AG08396 (cell line): ENCODE measurements at regions not wholly inside any gene's neighbourhood (a gene's known extent, or its start where the extent isn't known, plus 50 kb on each side); places are given as distances from the start of the nearest gene placed in this dataset.
"Not testable (repeated sequence)": the region's sequence is repeated elsewhere in the genome, so short reads cannot be mapped to it uniquely, and the experiment has no call there.

ENCODE experiments used
- DNase-seq: peaks from one replicate; pipeline ENCODE4 v3.0.0; 2012; ENCODE audit warnings: low spot score, mixed read lengths

DNA sequence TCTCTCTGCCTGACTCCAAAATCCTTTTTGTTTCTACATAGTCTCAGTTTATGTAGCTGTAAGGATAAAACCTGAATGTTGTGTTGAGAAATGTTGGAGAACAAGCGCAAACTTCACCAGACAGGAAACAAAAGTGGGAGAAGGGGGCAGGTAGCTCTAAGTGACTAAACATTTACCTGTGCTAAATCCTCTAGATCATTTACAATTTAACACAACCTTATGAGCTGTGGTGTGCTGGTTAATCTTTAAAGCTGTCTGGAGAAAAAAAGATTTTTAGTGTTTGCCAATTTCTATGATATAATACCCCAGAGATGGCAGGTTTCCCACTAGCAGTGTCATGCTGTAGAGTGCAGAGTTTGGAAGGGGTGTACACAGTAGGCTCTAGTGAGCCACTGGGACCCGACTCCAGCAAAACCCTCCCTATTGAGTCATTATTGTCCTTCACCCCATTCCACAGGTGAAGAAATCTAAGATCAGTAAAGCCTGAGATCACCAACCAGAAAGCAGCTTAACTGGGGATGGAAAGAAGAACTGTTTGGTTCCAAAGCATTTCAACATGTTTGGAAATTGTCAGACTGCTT is 992.0 kb downstream of the DCDC2C start:
- DNase-seq, result no peak

DNA sequence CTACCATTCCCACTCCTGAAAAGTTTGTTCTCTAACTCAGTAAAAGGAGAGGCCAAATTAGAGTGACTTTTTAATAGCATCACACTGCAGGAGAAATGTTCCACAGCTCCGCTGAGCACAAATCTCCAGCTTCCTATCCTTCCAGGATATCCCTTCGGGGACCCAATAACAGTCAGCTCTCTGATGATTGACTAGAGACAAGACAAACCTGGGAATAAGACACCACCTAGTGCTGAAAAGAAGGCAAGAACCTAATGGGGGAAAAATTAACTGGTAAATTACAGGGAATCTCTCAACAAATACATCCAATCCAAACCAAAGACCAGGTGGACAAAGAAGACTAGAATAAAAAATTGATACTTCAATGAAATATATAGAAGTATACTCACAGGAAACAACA is 977.1 kb upstream of the SOX11 start:
- no peak for DNase-seq

DNA sequence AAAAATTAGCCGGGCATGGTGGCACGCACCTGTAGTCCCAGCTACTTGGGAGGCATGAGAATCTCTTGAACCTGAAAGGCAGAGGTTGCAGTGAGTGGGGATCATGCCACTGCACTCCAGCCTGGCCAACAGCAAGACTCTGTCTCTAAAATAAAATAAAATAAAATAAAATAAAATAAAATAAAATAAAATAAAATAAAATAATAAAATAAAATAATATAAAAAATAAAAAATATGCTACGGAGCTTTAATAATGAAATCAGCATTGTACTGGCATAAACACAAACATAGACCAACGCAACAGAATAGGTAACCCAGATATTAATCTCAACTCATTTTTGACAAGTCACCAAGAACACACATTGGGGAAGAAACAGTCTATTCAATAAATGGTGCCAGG is 973.4 kb upstream of the SOX11 start:
- no peak for DNase-seq

GRCh38 chr2:4725618-4726017 is 966.6 kb upstream of the SOX11 start:
- DNase-seq, result no peak

DNA sequence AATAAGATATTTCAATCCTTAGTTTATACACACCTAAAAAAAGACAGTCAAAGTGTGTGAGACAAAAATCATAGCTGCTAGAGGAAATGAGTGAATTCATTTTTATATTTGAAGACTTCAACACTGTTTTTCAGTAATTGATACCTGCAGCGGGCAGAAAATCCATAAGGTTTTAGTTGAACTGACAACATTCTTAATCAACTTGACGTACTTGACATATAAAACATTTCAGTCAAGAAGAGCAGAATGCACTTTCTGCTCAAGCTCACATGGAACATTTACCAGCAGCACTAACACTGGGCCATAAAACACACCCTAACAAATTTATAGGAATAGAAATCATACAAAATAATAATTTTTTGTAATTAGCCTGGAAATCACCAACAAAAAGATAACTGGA is 959.6 kb upstream of the SOX11 start:
- no peak for DNase-seq

DNA sequence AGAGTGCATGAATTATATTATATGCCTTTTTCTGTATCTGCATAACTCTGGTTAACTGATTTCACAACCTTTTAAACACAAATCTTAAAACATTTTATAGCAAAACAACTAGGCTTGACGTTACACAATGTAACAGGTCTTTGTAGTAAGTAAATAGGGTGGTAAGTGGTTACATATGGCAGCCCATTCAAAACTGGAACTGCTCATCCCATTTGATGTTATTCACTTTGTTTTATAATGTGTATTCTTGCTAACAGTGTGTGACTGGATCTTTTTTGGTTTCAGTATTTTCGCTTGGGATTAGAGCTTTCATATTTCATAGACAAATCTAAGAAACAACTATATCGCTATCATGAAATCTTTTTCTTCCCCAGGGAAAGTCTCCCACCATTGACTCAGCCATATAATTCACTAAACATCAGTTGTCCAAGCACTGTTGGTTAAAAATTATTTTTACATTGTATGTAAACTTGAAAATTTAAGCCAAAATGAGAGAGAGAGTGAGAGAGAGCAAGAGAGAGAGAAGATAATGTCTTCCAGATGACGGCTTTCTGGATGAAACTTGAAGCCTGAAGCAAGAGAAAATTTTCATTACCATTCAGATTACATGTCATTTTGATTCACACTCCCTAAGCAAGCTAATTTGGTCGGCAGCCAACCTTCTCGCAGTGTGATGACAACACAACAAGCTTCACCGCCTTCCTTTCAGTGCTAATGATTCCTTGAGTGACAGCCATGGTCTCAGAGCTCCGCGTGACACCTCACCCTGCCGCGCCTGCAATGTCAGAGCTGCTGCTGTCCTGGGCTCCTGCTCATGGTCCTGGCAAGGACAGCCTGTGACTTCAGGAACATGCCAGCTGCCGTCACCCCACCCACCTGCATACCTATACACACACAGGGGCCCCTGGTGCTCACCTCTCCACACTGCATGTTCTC is 946.9 kb upstream of the SOX11 start:
- no peak for DNase-seq

DNA sequence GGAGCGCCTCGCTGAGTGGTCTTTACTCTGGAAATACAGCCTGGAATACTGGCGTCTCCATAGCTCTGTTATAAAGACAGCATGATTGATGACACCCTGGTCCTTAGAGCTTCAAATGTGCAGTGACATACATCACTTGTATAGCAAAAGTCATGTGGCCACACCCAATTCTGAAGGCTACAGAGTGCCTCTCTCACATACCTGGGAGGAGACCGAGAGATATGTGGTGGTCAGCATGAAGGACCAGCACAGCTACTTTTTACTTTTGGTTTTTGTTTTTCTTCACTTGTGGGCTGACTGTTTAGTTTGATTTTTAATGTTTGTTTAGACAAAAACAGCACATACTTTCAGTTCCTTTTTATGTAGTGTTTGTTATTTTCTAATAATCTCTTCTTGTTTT is 938.5 kb upstream of the SOX11 start:
- no peak for DNase-seq

- no peak for DNase-seq
Observed at GRCh38 chr2:4762951-4763376, 929.2 kb upstream of the SOX11 start.

GRCh38 chr2:4765787-4766530 is 926.2 kb upstream of the SOX11 start:
- no peak for DNase-seq

DNA sequence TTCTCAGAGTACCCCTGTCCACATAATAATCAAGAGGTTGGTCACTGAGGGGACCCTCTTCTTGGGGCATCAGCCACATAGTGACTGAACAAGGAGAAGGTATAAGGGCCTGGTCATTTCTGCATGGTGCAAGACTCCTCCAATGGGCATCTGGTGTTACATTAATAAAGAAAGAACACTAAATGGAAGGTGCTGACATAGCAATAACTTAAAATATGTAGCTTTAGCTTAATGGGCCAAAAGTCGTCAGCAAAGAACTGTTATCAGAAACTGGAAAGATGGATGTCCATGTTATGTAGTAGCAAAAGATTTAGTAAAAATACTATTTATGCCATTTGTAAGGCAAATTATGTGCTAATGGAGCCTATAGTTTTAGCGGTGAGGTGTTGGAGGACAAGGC is 916.5 kb upstream of the SOX11 start:
- no peak for DNase-seq

DNA sequence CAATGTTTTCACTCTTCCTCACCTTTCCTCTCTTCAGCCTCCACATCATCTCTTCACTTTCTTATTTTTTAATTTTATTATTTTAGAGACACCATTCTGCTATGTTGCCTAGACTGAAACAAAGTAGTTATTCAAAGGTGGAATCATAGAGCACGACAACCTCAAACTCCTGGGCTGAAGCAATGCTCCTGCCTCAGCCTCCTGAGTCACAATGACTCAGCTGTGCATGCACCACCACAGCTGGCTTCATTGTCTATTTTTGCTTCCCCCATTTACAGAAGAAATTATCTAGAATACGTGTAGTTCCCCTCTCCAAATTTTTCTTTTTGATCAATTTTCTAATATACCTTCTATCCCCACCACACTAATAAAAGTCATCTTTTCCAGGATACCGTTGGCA is 911.5 kb upstream of the SOX11 start:
- no peak for DNase-seq

- no peak for DNase-seq
Observed at GRCh38 chr2:4782647-4783046, 909.5 kb upstream of the SOX11 start.

GRCh38 chr2:4791488-4791887 is 900.7 kb upstream of the SOX11 start:
- no peak for DNase-seq

DNA sequence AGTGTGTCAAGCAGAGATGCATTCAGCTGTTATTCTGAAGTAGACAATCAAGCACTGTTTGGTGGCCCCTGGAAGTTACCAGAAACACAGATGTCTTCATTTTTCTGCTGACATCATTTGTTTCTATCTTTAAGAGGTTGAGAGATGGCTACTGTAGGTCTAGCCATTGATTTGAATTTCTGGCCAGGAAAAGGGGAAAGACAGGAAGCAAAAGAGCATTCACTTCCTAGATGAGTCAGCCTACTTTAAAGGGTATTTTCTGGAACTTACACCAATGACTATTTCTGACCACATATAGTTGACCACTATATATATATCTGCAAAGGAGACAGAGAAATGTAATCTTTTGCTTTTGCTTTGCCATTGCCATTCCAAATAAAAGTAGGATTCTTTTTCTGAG is 900.1 kb upstream of the SOX11 start:
- no peak for DNase-seq

- no peak for DNase-seq
Observed at GRCh38 chr2:4803396-4803795, 888.8 kb upstream of the SOX11 start.

- not testable (repeated sequence) for DNase-seq
Observed at GRCh38 chr2:4814137-4814536, 878.0 kb upstream of the SOX11 start.

DNA sequence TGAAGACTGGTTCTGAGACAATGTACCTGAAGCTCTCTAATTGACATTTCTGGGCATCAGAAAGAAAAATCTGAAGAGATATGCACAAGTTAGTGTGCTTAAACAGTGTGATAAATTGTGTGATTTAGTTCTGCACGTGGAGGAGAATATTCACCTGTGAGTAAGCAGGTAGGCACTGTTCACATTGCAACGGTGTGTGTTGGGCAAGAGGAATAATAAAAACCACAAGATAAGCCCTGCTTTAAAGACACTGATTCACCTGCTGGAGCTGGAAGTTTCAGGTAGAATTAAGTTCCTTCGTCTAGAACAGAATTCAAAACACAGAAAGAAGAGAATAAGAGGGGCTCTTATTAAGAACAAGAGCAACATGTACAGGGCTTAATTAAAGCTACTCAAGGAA is 864.3 kb upstream of the SOX11 start:
- no peak for DNase-seq

- no peak for DNase-seq
Observed at GRCh38 chr2:4828682-4829374, 863.4 kb upstream of the SOX11 start.

DNA sequence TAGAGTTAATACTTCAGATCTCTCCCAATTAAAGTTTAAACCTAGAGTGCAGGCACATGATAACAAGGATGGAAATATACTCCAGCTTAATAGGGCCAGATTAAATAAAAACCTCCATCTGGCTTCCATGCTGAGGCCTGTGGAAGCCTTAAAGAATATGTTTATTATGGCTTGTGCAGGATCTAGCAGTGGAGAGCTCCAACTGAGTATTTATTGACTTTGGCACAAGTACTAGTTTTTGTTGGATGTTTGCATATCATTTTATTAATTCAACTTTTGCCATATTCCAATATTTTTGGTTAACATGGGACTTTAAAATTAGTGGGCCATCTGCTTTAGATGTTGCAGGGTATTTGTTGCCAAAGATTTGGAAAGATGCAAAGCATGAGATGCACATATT is 860.4 kb upstream of the SOX11 start:
- DNase-seq, result no peak

- DNase-seq, result no peak
Observed at GRCh38 chr2:4832642-4833041, 859.5 kb upstream of the SOX11 start.

DNA sequence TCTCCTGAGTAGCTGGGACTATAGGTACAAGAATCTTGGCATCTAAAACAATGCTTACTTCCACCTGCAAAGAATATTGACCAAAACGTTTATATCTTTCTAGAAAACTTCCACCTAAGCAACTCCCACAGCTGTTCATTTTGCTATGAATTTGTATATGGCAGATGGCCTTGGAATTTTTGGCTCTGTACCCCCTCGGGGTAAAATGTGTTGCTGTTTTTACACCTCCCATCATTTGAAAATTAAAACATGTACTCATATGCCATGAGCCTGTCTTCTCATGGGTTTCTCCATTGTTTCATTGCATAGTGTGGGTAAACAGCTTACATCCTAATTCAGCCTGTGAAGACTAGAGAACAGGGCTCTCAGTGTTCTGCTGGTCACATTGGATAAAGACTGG is 853.6 kb upstream of the SOX11 start:
- no peak for DNase-seq

DNA sequence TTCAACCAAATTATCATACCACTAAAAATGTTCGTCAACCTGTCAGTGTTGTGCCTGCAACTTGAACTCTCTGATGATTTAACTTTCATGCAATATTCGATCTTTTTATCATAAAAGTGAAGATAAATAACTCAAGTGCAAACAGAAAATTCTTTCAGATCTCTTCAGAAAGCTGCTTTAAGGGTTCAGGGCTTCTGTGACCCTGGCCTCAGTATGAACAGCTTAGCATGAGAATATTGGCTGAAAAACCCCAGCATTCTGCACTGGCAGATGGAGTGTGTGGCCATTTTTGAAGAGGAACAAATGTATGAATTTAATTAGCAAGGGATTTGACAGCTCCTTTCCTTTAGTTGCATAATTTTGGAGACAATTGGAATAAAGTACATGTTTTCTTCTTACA is 851.4 kb upstream of the SOX11 start:
- DNase-seq, result no peak
